ENCODE measurements at regions not wholly inside any gene's neighbourhood (a gene's known extent, or its start where the extent isn't known, plus 50 kb on each side); places are given as distances from the start of the nearest gene placed in this dataset.

DNA sequence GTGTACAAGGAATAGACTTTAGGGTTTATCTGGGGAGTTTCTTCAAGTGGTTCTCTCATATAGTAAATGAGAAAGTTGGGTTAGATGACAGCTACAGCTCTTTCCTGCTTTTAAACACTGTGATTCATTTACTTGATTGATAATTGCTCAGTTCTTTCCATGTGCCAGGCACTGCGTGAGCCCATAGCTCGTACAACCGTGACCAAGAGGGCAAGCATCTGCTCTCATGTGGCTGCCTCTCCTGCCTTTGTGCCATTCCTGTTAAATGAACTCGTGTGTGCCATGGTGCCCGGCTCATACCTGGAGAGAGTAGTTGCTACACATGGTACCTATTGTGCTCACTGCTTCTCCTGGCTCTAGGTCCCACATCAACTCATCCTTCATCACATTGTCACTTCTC, 206.3 kb downstream of the SNX19 start:
- CTCF ChIA-PET: no interaction called here
- POLR2A ChIA-PET: no interaction called here
- Mint-ChIP-seq H3K27me3 (peaks cover 6 to 9% of the 10 kb centered on the region in 2 donors), H3K9me3 (peaks cover 0 to 6% (median 0%) of the 10 kb centered on the region in 5 donors), H3K27ac (no peak overlapping the region), H3K4me3 (no peak overlapping the region), H3K36me3 (no peaks in the 10 kb centered on the region), H3K4me1 (no peaks in the 10 kb centered on the region)
- Histone ChIP-seq H3K27ac (ENCODE audit: low read depth, low read length) (no peak overlapping the region), H3K4me1 (ENCODE audit: insufficient read depth, low read length) (no peaks in the 10 kb centered on the region), H3K27me3 (ENCODE audit: insufficient read depth, low read length, poor library complexity, severe bottlenecking) (no peaks in the 10 kb centered on the region), H3K4me3 (ENCODE audit: low read length) (no peak overlapping the region), H3K9me3 (ENCODE audit: low read length) (no peaks in the 10 kb centered on the region), H3K36me3 (ENCODE audit: insufficient read depth, low read length) (no peaks in the 10 kb centered on the region)
- DNase-seq: no peak

GRCh38 chr11:130710497-130711012, 205.7 kb downstream of the SNX19 start:
- ChIA-PET CTCF (no interaction called here), POLR2A (no interaction called here)
- Histone ChIP-seq H3K36me3 (ENCODE audit: insufficient read depth, low read length) (no peaks in the 10 kb centered on the region), H3K4me3 (ENCODE audit: low read length) (no peak overlapping the region), H3K27me3 (ENCODE audit: insufficient read depth, low read length, poor library complexity, severe bottlenecking) (no peaks in the 10 kb centered on the region), H3K27ac (ENCODE audit: low read depth, low read length) (no peak overlapping the region), H3K4me1 (ENCODE audit: insufficient read depth, low read length) (no peaks in the 10 kb centered on the region), H3K9me3 (ENCODE audit: low read length) (no peaks in the 10 kb centered on the region)
- Mint-ChIP-seq H3K9me3 (peaks cover 0 to 4% (median 0%) of the 10 kb centered on the region in 5 donors), H3K27me3 (peaks cover 2 to 8% of the 10 kb centered on the region in 2 donors), H3K4me1 (no peaks in the 10 kb centered on the region), H3K4me3 (no peak overlapping the region), H3K36me3 (no peaks in the 10 kb centered on the region), H3K27ac (no peak overlapping the region)
- DNase-seq: no peak

GRCh38 chr11:130711193-130711592, 205.1 kb downstream of the SNX19 start:
- Mint-ChIP-seq H3K27me3 (peaks cover 0 to 5% of the 10 kb centered on the region in 2 donors), H3K36me3 (no peaks in the 10 kb centered on the region), H3K4me1 (no peaks in the 10 kb centered on the region), H3K9me3 (peaks cover 0 to 4% (median 0%) of the 10 kb centered on the region in 5 donors), H3K4me3 (no peak overlapping the region), H3K27ac (no peak overlapping the region)
- H3K27ac ChIP-seq (ENCODE audit: low read depth, low read length): no peak overlapping the region
- ChIA-PET CTCF (no interaction called here), POLR2A (no interaction called here)
- no peaks in the 10 kb centered on the region for H3K27me3 ChIP-seq (ENCODE audit: insufficient read depth, low read length, poor library complexity, severe bottlenecking)
- no peaks in the 10 kb centered on the region for H3K4me1 ChIP-seq (ENCODE audit: insufficient read depth, low read length)
- DNase-seq: no peak
- H3K36me3 ChIP-seq (ENCODE audit: insufficient read depth, low read length): no peaks in the 10 kb centered on the region
- H3K9me3 ChIP-seq (ENCODE audit: low read length): no peaks in the 10 kb centered on the region
- no peak overlapping the region for H3K4me3 ChIP-seq (ENCODE audit: low read length)

- no peaks in the 10 kb centered on the region for H3K4me1 Mint-ChIP-seq
- no peak overlapping the region for H3K27ac Mint-ChIP-seq
- no peak overlapping the region for H3K4me3 Mint-ChIP-seq
- peaks cover 0 to 4% (median 0%) of the 10 kb centered on the region in 5 donors for H3K9me3 Mint-ChIP-seq
- DNase-seq: no peak
- H3K36me3 Mint-ChIP-seq: no peaks in the 10 kb centered on the region
- no peaks in the 10 kb centered on the region for H3K36me3 ChIP-seq (ENCODE audit: insufficient read depth, low read length)
- peaks cover 2 to 3% of the 10 kb centered on the region in 2 donors for H3K27me3 Mint-ChIP-seq
- H3K27me3 ChIP-seq (ENCODE audit: insufficient read depth, low read length, poor library complexity, severe bottlenecking): no peaks in the 10 kb centered on the region
- H3K9me3 ChIP-seq (ENCODE audit: low read length): no peaks in the 10 kb centered on the region
- H3K4me3 ChIP-seq (ENCODE audit: low read length): no peak overlapping the region
- ChIA-PET POLR2A (no interaction called here), CTCF (no interaction called here)
- H3K27ac ChIP-seq (ENCODE audit: low read depth, low read length): no peak overlapping the region
- H3K4me1 ChIP-seq (ENCODE audit: insufficient read depth, low read length): no peaks in the 10 kb centered on the region
Observed at GRCh38 chr11:130712480-130712879, 203.8 kb downstream of the SNX19 start.

DNA sequence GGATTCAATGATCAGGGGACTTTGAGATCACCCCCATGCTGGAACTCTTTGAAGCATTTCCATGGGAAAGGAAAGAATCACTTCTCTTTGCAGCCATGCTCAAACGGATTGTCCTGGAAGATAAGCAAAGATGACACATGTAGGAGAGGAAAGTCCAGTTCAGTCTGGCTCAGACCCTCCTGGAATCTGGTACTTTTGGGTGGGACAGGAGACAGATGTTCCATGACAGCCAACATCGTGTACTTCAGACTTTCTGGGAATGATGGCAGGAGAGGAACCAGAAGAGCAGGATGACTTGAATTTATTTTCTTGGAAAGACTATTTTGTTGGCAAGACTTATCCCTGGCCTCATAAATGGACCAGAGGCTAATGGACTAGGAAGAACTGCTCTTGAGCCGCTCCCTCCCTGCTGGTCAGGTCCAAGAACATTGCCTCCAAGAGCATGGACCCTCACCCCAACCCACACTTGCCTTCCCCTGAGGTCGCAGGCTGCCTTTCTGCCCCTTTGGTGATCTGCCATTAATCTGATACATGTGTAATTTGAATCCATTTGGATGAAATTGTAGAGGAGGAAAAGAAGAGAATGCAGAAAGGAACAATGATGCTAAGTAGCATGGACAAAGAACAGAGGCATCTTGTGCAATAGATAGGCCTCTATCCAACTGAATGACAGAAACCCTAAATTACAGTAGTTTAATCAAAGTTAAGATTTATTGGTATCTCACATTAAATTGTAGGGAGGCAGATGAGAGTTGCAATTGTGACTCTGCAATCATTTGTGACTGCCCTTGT, 201.0 kb downstream of the SNX19 start:
- H3K27me3 Mint-ChIP-seq: peaks cover 2 to 3% of the 10 kb centered on the region in 2 donors
- CTCF ChIA-PET: no interaction called here
- no peaks in the 10 kb centered on the region for H3K9me3 ChIP-seq (ENCODE audit: low read length)
- no peaks in the 10 kb centered on the region for H3K36me3 ChIP-seq (ENCODE audit: insufficient read depth, low read length)
- DNase-seq: no peak
- H3K27ac ChIP-seq (ENCODE audit: low read depth, low read length): no peak overlapping the region
- POLR2A ChIA-PET: no interaction called here
- no peaks in the 10 kb centered on the region for H3K27me3 ChIP-seq (ENCODE audit: insufficient read depth, low read length, poor library complexity, severe bottlenecking)
- H3K27ac Mint-ChIP-seq: no peak overlapping the region
- no peaks in the 10 kb centered on the region for H3K4me1 Mint-ChIP-seq
- no peaks in the 10 kb centered on the region for H3K9me3 Mint-ChIP-seq
- no peaks in the 10 kb centered on the region for H3K36me3 Mint-ChIP-seq
- no peaks in the 10 kb centered on the region for H3K4me1 ChIP-seq (ENCODE audit: insufficient read depth, low read length)
- H3K4me3 Mint-ChIP-seq: no peak overlapping the region
- H3K4me3 ChIP-seq (ENCODE audit: low read length): no peak overlapping the region

DNA sequence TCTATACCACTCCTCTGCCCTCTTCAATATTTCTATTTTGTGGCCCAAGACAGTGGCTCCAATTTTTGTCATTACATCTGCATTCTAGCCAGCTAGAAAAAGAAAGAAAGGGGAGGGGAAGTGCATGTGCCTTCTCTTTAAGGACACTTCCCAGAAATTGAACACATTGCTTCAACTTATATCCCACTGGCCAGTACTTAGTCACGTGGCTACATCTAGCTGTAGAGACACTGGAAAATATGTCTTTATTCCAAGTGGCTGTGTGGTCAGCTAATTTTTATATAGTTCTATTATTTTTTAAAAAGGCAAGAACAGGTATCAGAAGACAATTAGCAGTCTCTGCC, 200.4 kb downstream of the SNX19 start:
- H3K27me3 Mint-ChIP-seq: peaks cover 2 to 3% of the 10 kb centered on the region in 2 donors
- Histone ChIP-seq H3K9me3 (ENCODE audit: low read length) (no peaks in the 10 kb centered on the region), H3K27ac (ENCODE audit: low read depth, low read length) (no peak overlapping the region), H3K4me3 (ENCODE audit: low read length) (no peak overlapping the region), H3K27me3 (ENCODE audit: insufficient read depth, low read length, poor library complexity, severe bottlenecking) (no peaks in the 10 kb centered on the region), H3K36me3 (ENCODE audit: insufficient read depth, low read length) (no peaks in the 10 kb centered on the region), H3K4me1 (ENCODE audit: insufficient read depth, low read length) (no peaks in the 10 kb centered on the region)
- no peak for DNase-seq
- POLR2A ChIA-PET: no interaction called here
- no peaks in the 10 kb centered on the region for H3K9me3 Mint-ChIP-seq
- CTCF ChIA-PET: no interaction called here
- H3K4me3 Mint-ChIP-seq: no peak overlapping the region
- no peaks in the 10 kb centered on the region for H3K4me1 Mint-ChIP-seq
- H3K27ac Mint-ChIP-seq: no peak overlapping the region
- no peaks in the 10 kb centered on the region for H3K36me3 Mint-ChIP-seq

DNA sequence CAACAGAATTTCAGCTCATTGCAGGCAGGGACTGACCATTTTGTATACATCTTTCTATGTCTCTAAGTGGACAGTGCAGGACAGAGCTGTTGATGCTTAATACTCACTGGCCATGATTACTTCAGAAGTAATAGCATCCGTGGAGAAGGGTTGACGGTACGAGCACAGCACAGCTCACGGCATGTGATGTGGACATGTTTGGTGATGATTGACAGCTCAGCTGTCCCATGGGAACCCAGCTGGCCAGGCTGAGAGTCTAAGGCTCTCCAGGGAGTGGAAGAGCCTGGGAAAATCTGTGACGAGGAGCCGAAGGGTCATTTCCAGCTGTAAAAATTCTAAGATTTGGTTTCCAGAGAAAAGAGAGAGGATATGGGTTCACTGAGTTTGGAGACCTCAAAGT, 198.2 kb downstream of the SNX19 start:
- Histone ChIP-seq H3K27ac (ENCODE audit: low read depth, low read length) (no peak overlapping the region), H3K36me3 (ENCODE audit: insufficient read depth, low read length) (no peaks in the 10 kb centered on the region), H3K4me3 (ENCODE audit: low read length) (no peak overlapping the region), H3K9me3 (ENCODE audit: low read length) (no peaks in the 10 kb centered on the region), H3K4me1 (ENCODE audit: insufficient read depth, low read length) (no peaks in the 10 kb centered on the region), H3K27me3 (ENCODE audit: insufficient read depth, low read length, poor library complexity, severe bottlenecking) (no peaks in the 10 kb centered on the region)
- DNase-seq: no peak
- peaks cover 1 to 3% of the 10 kb centered on the region in 2 donors for H3K27me3 Mint-ChIP-seq
- POLR2A ChIA-PET: no interaction called here
- H3K9me3 Mint-ChIP-seq: peaks cover 0 to 3% (median 0%) of the 10 kb centered on the region in 5 donors
- CTCF ChIA-PET: no interaction called here
- H3K27ac Mint-ChIP-seq: no peak overlapping the region
- H3K36me3 Mint-ChIP-seq: no peaks in the 10 kb centered on the region
- H3K4me3 Mint-ChIP-seq: no peak overlapping the region
- no peaks in the 10 kb centered on the region for H3K4me1 Mint-ChIP-seq

DNA sequence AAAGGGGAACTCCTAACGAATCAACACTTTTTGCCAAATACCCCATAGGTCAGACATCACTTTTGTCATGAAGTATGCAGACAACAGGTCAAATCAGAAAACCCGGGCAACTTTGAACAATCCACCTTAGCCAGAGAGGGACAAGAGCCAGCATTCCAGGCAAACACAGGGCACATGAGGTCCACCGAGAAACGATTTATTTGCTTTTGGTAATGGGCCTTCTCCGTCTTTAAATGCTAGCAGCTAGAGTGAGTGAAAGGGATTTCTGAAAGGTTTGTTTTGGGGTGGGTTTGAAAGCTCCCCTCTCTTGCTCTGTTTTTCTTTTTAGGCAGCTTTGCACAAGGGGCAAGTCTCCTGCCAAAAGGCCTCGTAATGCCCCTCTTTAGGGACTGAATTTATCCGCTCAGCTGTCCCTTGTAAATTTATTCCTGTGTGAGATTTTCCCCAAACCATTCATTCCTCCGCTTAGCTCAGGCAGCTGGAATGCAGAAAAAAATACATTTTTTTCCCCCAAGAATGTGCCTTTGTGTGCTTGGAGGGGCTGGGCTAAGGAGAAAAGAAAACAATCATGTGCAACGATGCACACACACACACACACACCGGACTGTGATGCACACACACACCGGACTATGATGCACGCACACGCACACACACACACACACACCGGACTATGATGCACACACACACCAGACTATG, 196.9 kb downstream of the SNX19 start:
- Histone ChIP-seq H3K9me3 (ENCODE audit: low read length) (no peaks in the 10 kb centered on the region), H3K27ac (ENCODE audit: low read depth, low read length) (no peak overlapping the region), H3K36me3 (ENCODE audit: insufficient read depth, low read length) (no peaks in the 10 kb centered on the region), H3K4me3 (ENCODE audit: low read length) (no peak overlapping the region), H3K27me3 (ENCODE audit: insufficient read depth, low read length, poor library complexity, severe bottlenecking) (no peaks in the 10 kb centered on the region), H3K4me1 (ENCODE audit: insufficient read depth, low read length) (no peaks in the 10 kb centered on the region)
- ChIA-PET CTCF (no interaction called here), POLR2A (no interaction called here)
- H3K27me3 Mint-ChIP-seq: peaks cover 0 to 7% of the 10 kb centered on the region in 2 donors
- no peaks in the 10 kb centered on the region for H3K36me3 Mint-ChIP-seq
- no peak overlapping the region for H3K4me3 Mint-ChIP-seq
- no peak for DNase-seq
- no peaks in the 10 kb centered on the region for H3K4me1 Mint-ChIP-seq
- no peak overlapping the region for H3K27ac Mint-ChIP-seq
- peaks cover 0 to 3% (median 0%) of the 10 kb centered on the region in 5 donors for H3K9me3 Mint-ChIP-seq

All from CD8-positive, alpha-beta memory T cell (primary cell).